Liver (tissue), 8 donors: ENCODE measurements at regions not wholly inside any gene's neighbourhood (a gene's known extent, or its start where the extent isn't known, plus 50 kb on each side); places are given as distances from the start of the nearest gene placed in this dataset.

ENCODE experiments used
- DNase-seq: peaks from one replicate; pipeline ENCODE4 v3.0.0-alpha.2; 2017; ENCODE audit warnings: low spot score
- H3K27ac ChIP-seq, 2 donors: one replicate each; pipeline ENCODE4 v1.7.0; 2013; ENCODE audit warnings: inconsistent platforms in 2 of 2, low read length in 2 of 2, control low read depth in 1 of 2, low read depth in 1 of 2, mild to moderate bottlenecking in 1 of 2
- H3K27me3 ChIP-seq, 4 donors: one replicate each; pipeline versions ENCODE4 v1.6.1 to v1.7.0; 2013; ENCODE audit warnings: low read length in 3 of 4, inconsistent platforms in 1 of 4, mild to moderate bottlenecking in 1 of 4, moderate library complexity in 1 of 4; ENCODE audit not compliant: control insufficient read depth in 4 of 4, insufficient read depth in 4 of 4
- H3K36me3 ChIP-seq, 4 donors: one replicate each; pipeline versions ENCODE4 v1.6.1 to v1.7.0; 2013; ENCODE audit warnings: low read length in 3 of 4, mild to moderate bottlenecking in 3 of 4, low read depth in 1 of 4, moderate library complexity in 1 of 4; ENCODE audit not compliant: control insufficient read depth in 4 of 4, insufficient read depth in 3 of 4
- H3K4me1 ChIP-seq, 4 donors: one replicate each; pipeline versions ENCODE4 v1.6.1 to v1.7.0; 2013; ENCODE audit warnings: low read length in 3 of 4, mild to moderate bottlenecking in 3 of 4, moderate library complexity in 1 of 4; ENCODE audit not compliant: control insufficient read depth in 4 of 4, insufficient read depth in 4 of 4
- H3K4me3 ChIP-seq, 3 donors: one replicate each; pipeline versions ENCODE4 v1.6.1 to v1.7.0; 2013; ENCODE audit warnings: low read length in 3 of 3, control low read depth in 1 of 3, low read depth in 1 of 3, mild to moderate bottlenecking in 1 of 3
- H3K9ac ChIP-seq, 2 donors: one replicate each; pipeline ENCODE4 v1.7.0; 2013; ENCODE audit warnings: low read length in 2 of 2, mild to moderate bottlenecking in 2 of 2, moderate library complexity in 2 of 2, control low read depth in 1 of 2, low read depth in 1 of 2
- H3K9me3 ChIP-seq, 4 donors: one replicate each; pipeline versions ENCODE4 v1.6.1 to v1.7.0; 2013; ENCODE audit warnings: low read length in 3 of 4; ENCODE audit not compliant: control insufficient read depth in 4 of 4
- EGR1 ChIP-seq, 2 donors: IDR thresholded peaks; 2 replicates each; pipeline ENCODE4 v1.6.1; 2016 to 2018; ENCODE audit warnings: antibody characterized with exemption in 2 of 2, low read depth in 2 of 2
- FOXA1 ChIP-seq: IDR thresholded peaks from 2 replicates; pipeline ENCODE4 v1.6.1; 2016; ENCODE audit warnings: antibody characterized with exemption
- FOXA2 ChIP-seq: IDR thresholded peaks from 2 replicates; pipeline ENCODE4 v1.6.1; 2016; ENCODE audit warnings: antibody characterized with exemption
- GABPA ChIP-seq, 2 donors: IDR thresholded peaks in 1 of 2; conservative IDR thresholded peaks in 1 of 2; 2 replicates each; pipeline ENCODE4 v1.6.1; 2016; ENCODE audit warnings: antibody characterized with exemption in 2 of 2, mild to moderate bottlenecking in 1 of 2, moderate library complexity in 1 of 2
- HNF4A ChIP-seq, 2 donors: conservative IDR thresholded peaks; 2 replicates each; pipeline ENCODE4 v1.6.1; 2016; ENCODE audit warnings: antibody characterized with exemption in 2 of 2, mild to moderate bottlenecking in 2 of 2
- JUND ChIP-seq, 2 donors: IDR thresholded peaks; 2 replicates each; pipeline ENCODE4 v1.6.1; 2016; ENCODE audit warnings: antibody characterized with exemption in 2 of 2
- MAX ChIP-seq: IDR thresholded peaks from 2 replicates; pipeline ENCODE4 v1.6.1; 2016; ENCODE audit warnings: antibody characterized with exemption
- NR2F2 ChIP-seq: IDR thresholded peaks from 2 replicates; pipeline ENCODE4 v1.6.1; 2016; ENCODE audit warnings: antibody characterized with exemption
- RAD21 ChIP-seq, 2 donors: IDR thresholded peaks; 2 replicates each; pipeline ENCODE4 v1.6.1; 2016; ENCODE audit warnings: antibody characterized with exemption in 2 of 2, mild to moderate bottlenecking in 2 of 2
- RXRA ChIP-seq, 2 donors: IDR thresholded peaks; 2 replicates each; pipeline ENCODE4 v1.6.1; 2017 to 2018; ENCODE audit warnings: antibody characterized with exemption in 2 of 2, mild to moderate bottlenecking in 1 of 2
- TAF1 ChIP-seq: conservative IDR thresholded peaks from 2 replicates; pipeline ENCODE4 v1.6.1; 2016; ENCODE audit warnings: antibody characterized with exemption, mild to moderate bottlenecking
- YY1 ChIP-seq: IDR thresholded peaks from 2 replicates; pipeline ENCODE4 v1.6.1; 2016; ENCODE audit warnings: antibody characterized with exemption, mild to moderate bottlenecking
- WGBS: extraction: QIAGEN DNeasy Blood & Tissue Kit; methylation state at CpG from one replicate; pipeline ENCODE4 v1.1.7; 2013; 5-methylcytosine and 5-hydroxymethylcytosine counted together
- TF ChIP-seq, protein P1 (sequence below): IDR thresholded peaks from 2 replicates; pipeline ENCODE4 v1.6.1; 2016; ENCODE audit warnings: antibody characterized with exemption
- TF ChIP-seq, protein P2 (sequence below): IDR thresholded peaks from 2 replicates; pipeline ENCODE4 v1.6.1; 2016; ENCODE audit warnings: antibody characterized with exemption
- TF ChIP-seq, protein P3 (sequence below): fragments of 150-350 bp; IDR thresholded peaks from 2 replicates; pipeline ENCODE4 v1.5.1; 2017; ENCODE audit warnings: improper control_type of control experiment, low read depth, low read length; ENCODE audit not compliant: missing input control
- TF ChIP-seq, protein P4 (sequence below): IDR thresholded peaks from 2 replicates; pipeline ENCODE4 v1.6.1; 2016; ENCODE audit warnings: antibody characterized with exemption, mild to moderate bottlenecking
- donor health status: healthy.
- donor health status: healthy.
- donor health status: healthy.
- donor health status: healthy.
- donor health status: healthy.

GRCh38 chr4:159540038-159540437 lies 437.2 kb downstream of the RAPGEF2 start:
- Histone ChIP-seq H3K9ac (no peak overlapping the region), H3K4me3 (no peak overlapping the region), H3K4me1 (peaks cover 0 to 2% (median 0%) of the 10 kb centered on the region in 4 donors), H3K27ac (no peak overlapping the region), H3K9me3 (peaks cover 0 to 3% (median 0%) of the 10 kb centered on the region in 4 donors), H3K36me3 (no peaks in the 10 kb centered on the region), H3K27me3 (no peaks in the 10 kb centered on the region)
- no peak for TF ChIP-seq YY1
- no peak for TF ChIP-seq EGR1 (IDR thresholded peaks at IDR 0.05; ENCODE audit: low read depth in 2 of 2)
- TF ChIP-seq RAD21 (IDR thresholded peaks at IDR 0.05), result no peak
- no peak for TF ChIP-seq TAF1
- no peak for TF ChIP-seq GABPA (IDR thresholded peaks at IDR 0.05 in 1 of 2, conservative IDR thresholded peaks at IDR 0.05 in 1 of 2)
- no peak for TF ChIP-seq NR2F2
- TF ChIP-seq, protein P1, sequence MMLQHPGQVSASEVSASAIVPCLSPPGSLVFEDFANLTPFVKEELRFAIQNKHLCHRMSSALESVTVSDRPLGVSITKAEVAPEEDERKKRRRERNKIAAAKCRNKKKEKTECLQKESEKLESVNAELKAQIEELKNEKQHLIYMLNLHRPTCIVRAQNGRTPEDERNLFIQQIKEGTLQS, result no peak
- DNase-seq, result no peak

- no peak overlapping the region for H3K27ac ChIP-seq
- no peaks in the 10 kb centered on the region for H3K36me3 ChIP-seq
- H3K4me1 ChIP-seq, result no peaks in the 10 kb centered on the region
- H3K9ac ChIP-seq, result no peak overlapping the region
- H3K9me3 ChIP-seq, result peaks cover 0 to 3% (median 0%) of the 10 kb centered on the region in 4 donors
- TF ChIP-seq FOXA1 (no peak), RXRA (IDR thresholded peaks at IDR 0.05) (no peak), TAF1 (no peak), YY1 (no peak), EGR1 (IDR thresholded peaks at IDR 0.05; ENCODE audit: low read depth in 2 of 2) (no peak), GABPA (IDR thresholded peaks at IDR 0.05 in 1 of 2, conservative IDR thresholded peaks at IDR 0.05 in 1 of 2) (no peak), RAD21 (IDR thresholded peaks at IDR 0.05) (no peak), HNF4A (conservative IDR thresholded peaks at IDR 0.05) (no peak), FOXA2 (no peak), MAX (no peak), JUND (IDR thresholded peaks at IDR 0.05) (no peak), NR2F2 (no peak)
- TF ChIP-seq, protein P2, sequence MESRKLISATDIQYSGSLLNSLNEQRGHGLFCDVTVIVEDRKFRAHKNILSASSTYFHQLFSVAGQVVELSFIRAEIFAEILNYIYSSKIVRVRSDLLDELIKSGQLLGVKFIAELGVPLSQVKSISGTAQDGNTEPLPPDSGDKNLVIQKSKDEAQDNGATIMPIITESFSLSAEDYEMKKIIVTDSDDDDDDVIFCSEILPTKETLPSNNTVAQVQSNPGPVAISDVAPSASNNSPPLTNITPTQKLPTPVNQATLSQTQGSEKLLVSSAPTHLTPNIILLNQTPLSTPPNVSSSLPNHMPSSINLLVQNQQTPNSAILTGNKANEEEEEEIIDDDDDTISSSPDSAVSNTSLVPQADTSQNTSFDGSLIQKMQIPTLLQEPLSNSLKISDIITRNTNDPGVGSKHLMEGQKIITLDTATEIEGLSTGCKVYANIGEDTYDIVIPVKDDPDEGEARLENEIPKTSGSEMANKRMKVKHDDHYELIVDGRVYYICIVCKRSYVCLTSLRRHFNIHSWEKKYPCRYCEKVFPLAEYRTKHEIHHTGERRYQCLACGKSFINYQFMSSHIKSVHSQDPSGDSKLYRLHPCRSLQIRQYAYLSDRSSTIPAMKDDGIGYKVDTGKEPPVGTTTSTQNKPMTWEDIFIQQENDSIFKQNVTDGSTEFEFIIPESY, result no peak
- TF ChIP-seq, protein P3, sequence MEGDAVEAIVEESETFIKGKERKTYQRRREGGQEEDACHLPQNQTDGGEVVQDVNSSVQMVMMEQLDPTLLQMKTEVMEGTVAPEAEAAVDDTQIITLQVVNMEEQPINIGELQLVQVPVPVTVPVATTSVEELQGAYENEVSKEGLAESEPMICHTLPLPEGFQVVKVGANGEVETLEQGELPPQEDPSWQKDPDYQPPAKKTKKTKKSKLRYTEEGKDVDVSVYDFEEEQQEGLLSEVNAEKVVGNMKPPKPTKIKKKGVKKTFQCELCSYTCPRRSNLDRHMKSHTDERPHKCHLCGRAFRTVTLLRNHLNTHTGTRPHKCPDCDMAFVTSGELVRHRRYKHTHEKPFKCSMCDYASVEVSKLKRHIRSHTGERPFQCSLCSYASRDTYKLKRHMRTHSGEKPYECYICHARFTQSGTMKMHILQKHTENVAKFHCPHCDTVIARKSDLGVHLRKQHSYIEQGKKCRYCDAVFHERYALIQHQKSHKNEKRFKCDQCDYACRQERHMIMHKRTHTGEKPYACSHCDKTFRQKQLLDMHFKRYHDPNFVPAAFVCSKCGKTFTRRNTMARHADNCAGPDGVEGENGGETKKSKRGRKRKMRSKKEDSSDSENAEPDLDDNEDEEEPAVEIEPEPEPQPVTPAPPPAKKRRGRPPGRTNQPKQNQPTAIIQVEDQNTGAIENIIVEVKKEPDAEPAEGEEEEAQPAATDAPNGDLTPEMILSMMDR, result no peak
- TF ChIP-seq, protein P4, sequence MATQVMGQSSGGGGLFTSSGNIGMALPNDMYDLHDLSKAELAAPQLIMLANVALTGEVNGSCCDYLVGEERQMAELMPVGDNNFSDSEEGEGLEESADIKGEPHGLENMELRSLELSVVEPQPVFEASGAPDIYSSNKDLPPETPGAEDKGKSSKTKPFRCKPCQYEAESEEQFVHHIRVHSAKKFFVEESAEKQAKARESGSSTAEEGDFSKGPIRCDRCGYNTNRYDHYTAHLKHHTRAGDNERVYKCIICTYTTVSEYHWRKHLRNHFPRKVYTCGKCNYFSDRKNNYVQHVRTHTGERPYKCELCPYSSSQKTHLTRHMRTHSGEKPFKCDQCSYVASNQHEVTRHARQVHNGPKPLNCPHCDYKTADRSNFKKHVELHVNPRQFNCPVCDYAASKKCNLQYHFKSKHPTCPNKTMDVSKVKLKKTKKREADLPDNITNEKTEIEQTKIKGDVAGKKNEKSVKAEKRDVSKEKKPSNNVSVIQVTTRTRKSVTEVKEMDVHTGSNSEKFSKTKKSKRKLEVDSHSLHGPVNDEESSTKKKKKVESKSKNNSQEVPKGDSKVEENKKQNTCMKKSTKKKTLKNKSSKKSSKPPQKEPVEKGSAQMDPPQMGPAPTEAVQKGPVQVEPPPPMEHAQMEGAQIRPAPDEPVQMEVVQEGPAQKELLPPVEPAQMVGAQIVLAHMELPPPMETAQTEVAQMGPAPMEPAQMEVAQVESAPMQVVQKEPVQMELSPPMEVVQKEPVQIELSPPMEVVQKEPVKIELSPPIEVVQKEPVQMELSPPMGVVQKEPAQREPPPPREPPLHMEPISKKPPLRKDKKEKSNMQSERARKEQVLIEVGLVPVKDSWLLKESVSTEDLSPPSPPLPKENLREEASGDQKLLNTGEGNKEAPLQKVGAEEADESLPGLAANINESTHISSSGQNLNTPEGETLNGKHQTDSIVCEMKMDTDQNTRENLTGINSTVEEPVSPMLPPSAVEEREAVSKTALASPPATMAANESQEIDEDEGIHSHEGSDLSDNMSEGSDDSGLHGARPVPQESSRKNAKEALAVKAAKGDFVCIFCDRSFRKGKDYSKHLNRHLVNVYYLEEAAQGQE, result no peak
- no peak for DNase-seq
- H3K27me3 ChIP-seq, result no peaks in the 10 kb centered on the region
- no peak overlapping the region for H3K4me3 ChIP-seq
- WGBS, result 79% methylated on average over 4 of the region's 4 CpGs
Observed at GRCh38 chr4:159540501-159540900, 437.6 kb downstream of the RAPGEF2 start.
